Activated naive CD8-positive, alpha-beta T cell treated with anti-CD3 and anti-CD28 coated beads, Interleukin-2, amount 10 ng/mL, durations not matched to agents 7 days and 5 days (primary cell): ENCODE measurements at regions not wholly inside any gene's neighbourhood (a gene's known extent, or its start where the extent isn't known, plus 50 kb on each side); places are given as distances from the start of the nearest gene placed in this dataset.
"Not testable (repeated sequence)": the region's sequence is repeated elsewhere in the genome, so short reads cannot be mapped to it uniquely, and the experiment has no call there.

Experiments
- ATAC-seq: fragments of 150-1000 bp; cut with Tn5 transposase; one replicate; pipeline ENCODE4 v1.10.0; 2021; ENCODE audit warnings: low read depth, moderate library complexity
- POLR2A ChIA-PET: fragments of 350-600 bp; sonication (Branson Sonifier 250); formaldehyde crosslinking; loops from one replicate; lab custom pipeline; 2021; ENCODE audit warnings: antibody characterized with exemption; lab: Charles Lee
- DNase-seq: peaks from one replicate; pipeline ENCODE4 v3.0.0; 2021
- H3K27ac Mint-ChIP-seq: one replicate; pipeline ENCODE4 v1.8.0; 2022; ENCODE audit warnings: mild to moderate bottlenecking, mixed read lengths
- H3K27me3 Mint-ChIP-seq: one replicate; pipeline ENCODE4 v1.8.0; 2022; ENCODE audit warnings: mild to moderate bottlenecking, moderate library complexity, mixed read lengths
- H3K36me3 Mint-ChIP-seq: one replicate; pipeline ENCODE4 v1.8.0; 2021; ENCODE audit warnings: mild to moderate bottlenecking, mixed read lengths
- H3K4me1 Mint-ChIP-seq: one replicate; pipeline ENCODE4 v1.8.0; 2021; ENCODE audit warnings: mixed read lengths
- H3K4me3 Mint-ChIP-seq: one replicate; pipeline ENCODE4 v1.8.0; 2022; ENCODE audit warnings: mild to moderate bottlenecking, moderate library complexity, mixed read lengths
- H3K9me3 Mint-ChIP-seq: one replicate; pipeline ENCODE4 v1.8.0; 2021; ENCODE audit warnings: mixed read lengths

GRCh38 chr1:112829691-112830090 is 114.6 kb upstream of the PPM1J start:
- H3K36me3 Mint-ChIP-seq, ATAC-seq, H3K27ac Mint-ChIP-seq, H3K9me3 Mint-ChIP-seq, DNase-seq, H3K4me3 Mint-ChIP-seq, H3K4me1 Mint-ChIP-seq, POLR2A ChIA-PET: not testable (repeated sequence)
- H3K27me3 Mint-ChIP-seq = peaks cover 31% of the 10 kb centered on the region

- ATAC-seq (no peak), DNase-seq (no peak)
- Mint-ChIP-seq H3K27me3 (peaks cover 38% of the 10 kb centered on the region), H3K4me3 (no peak overlapping the region), H3K9me3 (no peaks in the 10 kb centered on the region), H3K36me3 (no peaks in the 10 kb centered on the region), H3K27ac (no peak overlapping the region), H3K4me1 (peaks cover 5% of the 10 kb centered on the region)
- POLR2A ChIA-PET = no interaction called here
These were observed 113.6 kb upstream of the PPM1J start for GRCh38 chr1:112828716-112829115.

GRCh38 chr1:112827391-112827790 is 112.3 kb upstream of the PPM1J start:
- H3K4me1 Mint-ChIP-seq, H3K4me3 Mint-ChIP-seq, POLR2A ChIA-PET, H3K9me3 Mint-ChIP-seq, ATAC-seq, H3K27ac Mint-ChIP-seq, DNase-seq, H3K36me3 Mint-ChIP-seq: not testable (repeated sequence)
- H3K27me3 Mint-ChIP-seq = peaks cover 30% of the 10 kb centered on the region

- no peak for ATAC-seq
- Mint-ChIP-seq H3K27me3 (peaks cover 23% of the 10 kb centered on the region), H3K4me3 (no peak overlapping the region), H3K4me1 (peaks cover 5% of the 10 kb centered on the region), H3K27ac (no peak overlapping the region), H3K36me3 (no peaks in the 10 kb centered on the region), H3K9me3 (no peaks in the 10 kb centered on the region)
- POLR2A ChIA-PET = no interaction called here
- DNase-seq = no peak
These were observed 111.2 kb upstream of the PPM1J start for GRCh38 chr1:112826217-112826944.

GRCh38 chr1:112825563-112826216 is 110.6 kb upstream of the PPM1J start:
- peaks cover 23% of the 10 kb centered on the region for H3K27me3 Mint-ChIP-seq
- H3K4me1 Mint-ChIP-seq, H3K4me3 Mint-ChIP-seq, H3K36me3 Mint-ChIP-seq, POLR2A ChIA-PET, ATAC-seq, H3K27ac Mint-ChIP-seq, H3K9me3 Mint-ChIP-seq, DNase-seq: not testable (repeated sequence)

- ATAC-seq, H3K36me3 Mint-ChIP-seq, H3K27ac Mint-ChIP-seq, POLR2A ChIA-PET, H3K4me1 Mint-ChIP-seq, H3K4me3 Mint-ChIP-seq, DNase-seq, H3K9me3 Mint-ChIP-seq: not testable (repeated sequence)
- peaks cover 23% of the 10 kb centered on the region for H3K27me3 Mint-ChIP-seq
These were observed 109.9 kb upstream of the PPM1J start for GRCh38 chr1:112825075-112825474.

GRCh38 chr1:112821307-112822063 is 106.4 kb upstream of the PPM1J start:
- H3K4me1 Mint-ChIP-seq, ATAC-seq, H3K36me3 Mint-ChIP-seq, H3K4me3 Mint-ChIP-seq, H3K27ac Mint-ChIP-seq, DNase-seq, H3K9me3 Mint-ChIP-seq, POLR2A ChIA-PET: not testable (repeated sequence)
- H3K27me3 Mint-ChIP-seq = peaks cover 18% of the 10 kb centered on the region

GRCh38 chr1:112818990-112819689 is 104.0 kb upstream of the PPM1J start:
- no peak overlapping the region for H3K27ac Mint-ChIP-seq
- POLR2A ChIA-PET = interaction anchor here (1.2 kb wide), 1 partner anchor 254 kb away, joined by 3 read pairs; the partner anchor contains the start of gene LRIG2
- no peak for ATAC-seq

GRCh38 chr1:112817555-112818373 is 102.6 kb upstream of the PPM1J start:
- H3K27ac Mint-ChIP-seq = no peak overlapping the region
- no peaks in the 10 kb centered on the region for H3K9me3 Mint-ChIP-seq

More at GRCh38 chr1:112818990-112819689, 104.0 kb upstream of the PPM1J start:
- peaks cover 3% of the 10 kb centered on the region for H3K4me1 Mint-ChIP-seq
- no peaks in the 10 kb centered on the region for H3K9me3 Mint-ChIP-seq
- no peaks in the 10 kb centered on the region for H3K36me3 Mint-ChIP-seq
- peaks cover 8% of the 10 kb centered on the region for H3K27me3 Mint-ChIP-seq
- no peak for DNase-seq
- no peak overlapping the region for H3K4me3 Mint-ChIP-seq

GRCh38 chr1:112815376-112815775 is 100.2 kb upstream of the PPM1J start:
- no peaks in the 10 kb centered on the region for H3K36me3 Mint-ChIP-seq
- POLR2A ChIA-PET = no interaction called here
- no peak for ATAC-seq

More at GRCh38 chr1:112817555-112818373, 102.6 kb upstream of the PPM1J start:
- Mint-ChIP-seq H3K4me1 (peaks cover 3% of the 10 kb centered on the region), H3K4me3 (no peak overlapping the region), H3K27me3 (peaks cover 4% of the 10 kb centered on the region), H3K36me3 (no peaks in the 10 kb centered on the region)
- ATAC-seq (no peak), DNase-seq (no peak)
- POLR2A ChIA-PET = interaction anchor here (0.7 kb wide), 1 partner anchor 140 kb away, joined by 4 read pairs; no protein-coding TSS in a partner anchor

GRCh38 chr1:112814645-112815044 is 99.5 kb upstream of the PPM1J start:
- POLR2A ChIA-PET, H3K9me3 Mint-ChIP-seq, DNase-seq, H3K4me3 Mint-ChIP-seq, H3K4me1 Mint-ChIP-seq, H3K36me3 Mint-ChIP-seq, ATAC-seq, H3K27me3 Mint-ChIP-seq, H3K27ac Mint-ChIP-seq: not testable (repeated sequence)

More at GRCh38 chr1:112815376-112815775, 100.2 kb upstream of the PPM1J start:
- H3K9me3 Mint-ChIP-seq = no peaks in the 10 kb centered on the region
- peaks cover 4% of the 10 kb centered on the region for H3K27me3 Mint-ChIP-seq
- no peak overlapping the region for H3K27ac Mint-ChIP-seq
- no peak for DNase-seq
- peaks cover 3% of the 10 kb centered on the region for H3K4me1 Mint-ChIP-seq
- no peak overlapping the region for H3K4me3 Mint-ChIP-seq

GRCh38 chr1:112808861-112809684 is 93.9 kb upstream of the PPM1J start:
- no peaks in the 10 kb centered on the region for H3K36me3 Mint-ChIP-seq
- peaks cover 4% of the 10 kb centered on the region for H3K27me3 Mint-ChIP-seq
- H3K4me3 Mint-ChIP-seq = no peak overlapping the region

More at GRCh38 chr1:112808861-112809684, 93.9 kb upstream of the PPM1J start:
- POLR2A ChIA-PET = no interaction called here
- Mint-ChIP-seq H3K4me1 (no peaks in the 10 kb centered on the region), H3K9me3 (no peaks in the 10 kb centered on the region), H3K27ac (no peak overlapping the region)
- ATAC-seq (peak; percentile 84), DNase-seq (peak; percentile 81)
